Keratinocyte (primary cell): ENCODE measurements at regions not wholly inside any gene's neighbourhood (a gene's known extent, or its start where the extent isn't known, plus 50 kb on each side); places are given as distances from the start of the nearest gene placed in this dataset.

Experiments
- DNase-seq: peaks from one replicate; pipeline ENCODE4 v3.0.0-alpha.2; 2011; ENCODE audit warnings: low read depth, missing footprints, low spot score
- FAIRE-seq: peaks from 2 replicates; lab custom pipeline; 2011; peaks lifted over from hg19 to GRCh38; lab: Jason Lieb, UNC
- H2AFZ ChIP-seq: 2 replicates; pipeline ENCODE4 v1.6.0; 2012; ENCODE audit warnings: low read length, control low read depth, inconsistent platforms; ENCODE audit not compliant: control insufficient read depth
- H3K27ac ChIP-seq: 2 replicates; pipeline ENCODE4 v1.5.1; 2011; ENCODE audit warnings: low read length; ENCODE audit not compliant: control insufficient read depth, insufficient read depth
- H3K27me3 ChIP-seq: 3 replicates; pipeline ENCODE4 v1.6.0; 2011; ENCODE audit warnings: low read length; ENCODE audit not compliant: control insufficient read depth, insufficient read depth; ENCODE audit errors: extremely low read depth
- H3K36me3 ChIP-seq, 2 experiments: 2 replicates in 1 of 2; 3 replicates in 1 of 2; pipeline ENCODE4 v1.5.1; 2011; ENCODE audit warnings: low read length in 2 of 2, mild to moderate bottlenecking in 1 of 2; ENCODE audit not compliant: control insufficient read depth in 2 of 2, insufficient read depth in 2 of 2; ENCODE audit errors: extremely low read depth in 1 of 2
- H3K4me1 ChIP-seq: 3 replicates; pipeline ENCODE4 v1.5.1; 2011; ENCODE audit warnings: low read length; ENCODE audit not compliant: control insufficient read depth, insufficient read depth; ENCODE audit errors: extremely low read depth
- H3K4me2 ChIP-seq: 3 replicates; pipeline ENCODE4 v1.6.0; 2011; ENCODE audit warnings: low read depth, low read length; ENCODE audit not compliant: control insufficient read depth, insufficient read depth; ENCODE audit errors: extremely low read depth
- H3K4me3 ChIP-seq, 3 experiments: fragments of 200-600 bp in 1 of 3; sonication (generic) in 1 of 3; 2 replicates in 2 of 3; 3 replicates in 1 of 3; pipeline ENCODE4 v1.5.1; 2011 to 2016; ENCODE audit warnings: low read length in 3 of 3, mild to moderate bottlenecking in 3 of 3, control low read depth in 2 of 3, inconsistent platforms in 1 of 3, low read depth in 1 of 3, mixed read lengths in 1 of 3, mixed run types in 1 of 3, moderate library complexity in 1 of 3; ENCODE audit not compliant: control insufficient read depth in 2 of 3, insufficient read depth in 2 of 3; ENCODE audit errors: extremely low read depth in 1 of 3
- H3K79me2 ChIP-seq: 2 replicates; pipeline ENCODE4 v1.6.0; 2012; ENCODE audit warnings: low read length; ENCODE audit not compliant: control insufficient read depth, insufficient read depth
- H3K9ac ChIP-seq: 3 replicates; pipeline ENCODE4 v1.6.0; 2011; ENCODE audit warnings: low read length; ENCODE audit not compliant: control insufficient read depth, insufficient read depth; ENCODE audit errors: extremely low read depth
- H3K9me1 ChIP-seq: 3 replicates; pipeline ENCODE4 v1.6.0; 2011; ENCODE audit warnings: low read length; ENCODE audit not compliant: control insufficient read depth, insufficient read depth; ENCODE audit errors: extremely low read depth
- H3K9me3 ChIP-seq: 2 replicates; pipeline ENCODE4 v1.5.1; 2012; ENCODE audit warnings: low read depth, low read length; ENCODE audit not compliant: control insufficient read depth
- H4K20me1 ChIP-seq: 3 replicates; pipeline ENCODE4 v1.6.0; 2011; ENCODE audit warnings: low read length; ENCODE audit not compliant: control insufficient read depth, insufficient read depth; ENCODE audit errors: extremely low read depth
- EZH2 ChIP-seq: IDR thresholded peaks from one replicate; pipeline ENCODE4 v1.6.1; 2012; ENCODE audit warnings: inconsistent platforms, mild to moderate bottlenecking, low read length, moderate library complexity
- dilution Hi-C: fragments of 300-500 bp; cut with MboI; formaldehyde crosslinking; loops from one replicate; pipeline ENCODE4 v1.7.0; 2020; ENCODE audit warnings: low sequenced_read_pairs; ENCODE audit not compliant: extremely low pct_ligation_motif_present
- TF ChIP-seq, protein P1 (sequence below), 3 experiments: IDR thresholded peaks in 1 of 3; conservative IDR thresholded peaks in 1 of 3; optimal IDR thresholded peaks in 1 of 3; 2 replicates in 2 of 3; 3 replicates in 1 of 3; pipeline versions ENCODE3 to v1.5.1; 2011; ENCODE audit warnings: low read length in 3 of 3, mild to moderate bottlenecking in 3 of 3, moderate library complexity in 2 of 3, control low read depth in 1 of 3, inconsistent platforms in 1 of 3; ENCODE audit not compliant: insufficient read depth in 2 of 3; ENCODE audit errors: extremely low read depth in 1 of 3

- no peak overlapping the region for H3K27ac ChIP-seq
- H3K4me1 ChIP-seq, result no peaks in the 10 kb centered on the region
- H3K36me3 ChIP-seq, result no peaks in the 10 kb centered on the region
- TF ChIP-seq, protein P1, sequence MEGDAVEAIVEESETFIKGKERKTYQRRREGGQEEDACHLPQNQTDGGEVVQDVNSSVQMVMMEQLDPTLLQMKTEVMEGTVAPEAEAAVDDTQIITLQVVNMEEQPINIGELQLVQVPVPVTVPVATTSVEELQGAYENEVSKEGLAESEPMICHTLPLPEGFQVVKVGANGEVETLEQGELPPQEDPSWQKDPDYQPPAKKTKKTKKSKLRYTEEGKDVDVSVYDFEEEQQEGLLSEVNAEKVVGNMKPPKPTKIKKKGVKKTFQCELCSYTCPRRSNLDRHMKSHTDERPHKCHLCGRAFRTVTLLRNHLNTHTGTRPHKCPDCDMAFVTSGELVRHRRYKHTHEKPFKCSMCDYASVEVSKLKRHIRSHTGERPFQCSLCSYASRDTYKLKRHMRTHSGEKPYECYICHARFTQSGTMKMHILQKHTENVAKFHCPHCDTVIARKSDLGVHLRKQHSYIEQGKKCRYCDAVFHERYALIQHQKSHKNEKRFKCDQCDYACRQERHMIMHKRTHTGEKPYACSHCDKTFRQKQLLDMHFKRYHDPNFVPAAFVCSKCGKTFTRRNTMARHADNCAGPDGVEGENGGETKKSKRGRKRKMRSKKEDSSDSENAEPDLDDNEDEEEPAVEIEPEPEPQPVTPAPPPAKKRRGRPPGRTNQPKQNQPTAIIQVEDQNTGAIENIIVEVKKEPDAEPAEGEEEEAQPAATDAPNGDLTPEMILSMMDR (optimal IDR thresholded peaks at IDR 0.05 in 1 of 3, IDR thresholded peaks at IDR 0.05 in 1 of 3, conservative IDR thresholded peaks at IDR 0.05 in 1 of 3; ENCODE audit: extremely low read depth in 1 of 3, insufficient read depth in 2 of 3, low read length in 3 of 3), result no peak
- TF ChIP-seq EZH2, result no peak
- no peak for FAIRE-seq
- no peak overlapping the region for H3K9ac ChIP-seq
- no peak overlapping the region for H3K4me3 ChIP-seq
- no peaks in the 10 kb centered on the region for H4K20me1 ChIP-seq
- H3K79me2 ChIP-seq, result no peaks in the 10 kb centered on the region
- H3K4me2 ChIP-seq, result no peak overlapping the region
- H3K9me1 ChIP-seq, result no peaks in the 10 kb centered on the region
- no peaks in the 10 kb centered on the region for H3K9me3 ChIP-seq
- no peak for DNase-seq
- no peak overlapping the region for H2AFZ ChIP-seq
- H3K27me3 ChIP-seq, result no peaks in the 10 kb centered on the region
- dilution Hi-C loops, result no loop called here
Measured at GRCh38 chr11:28520291-28520690, 412.1 kb downstream of the METTL15 start.

- Histone ChIP-seq H3K4me2 (no peak overlapping the region), H3K9me3 (no peaks in the 10 kb centered on the region), H3K9ac (no peak overlapping the region), H2AFZ (no peak overlapping the region), H3K27me3 (no peaks in the 10 kb centered on the region), H3K79me2 (no peaks in the 10 kb centered on the region), H3K27ac (no peak overlapping the region), H3K4me1 (no peaks in the 10 kb centered on the region), H4K20me1 (no peaks in the 10 kb centered on the region), H3K4me3 (no peak overlapping the region), H3K36me3 (no peaks in the 10 kb centered on the region), H3K9me1 (no peaks in the 10 kb centered on the region)
- no peak for TF ChIP-seq EZH2
- TF ChIP-seq, protein P1 (optimal IDR thresholded peaks at IDR 0.05 in 1 of 3, IDR thresholded peaks at IDR 0.05 in 1 of 3, conservative IDR thresholded peaks at IDR 0.05 in 1 of 3; ENCODE audit: extremely low read depth in 1 of 3, insufficient read depth in 2 of 3, low read length in 3 of 3), result no peak
- dilution Hi-C loops, result no loop called here
- FAIRE-seq (no peak), DNase-seq (no peak)
Measured at GRCh38 chr11:28518825-28519224, 410.6 kb downstream of the METTL15 start.
